Large intestine (tissue), 3 donors: ENCODE measurements at regions not wholly inside any gene's neighbourhood (a gene's known extent, or its start where the extent isn't known, plus 50 kb on each side); places are given as distances from the start of the nearest gene placed in this dataset.
"Not testable (repeated sequence)": the region's sequence is repeated elsewhere in the genome, so short reads cannot be mapped to it uniquely, and the experiment has no call there.

Source experiments
- DNase-seq, 2 donors: peaks; one replicate each; pipeline versions ENCODE4 v3.0.0 to v3.0.0-alpha.2; 2013
- H3K27ac ChIP-seq: one replicate; pipeline ENCODE4 v1.5.1; 2013; ENCODE audit warnings: low read length
- H3K27me3 ChIP-seq: 2 replicates; pipeline ENCODE4 v1.6.1; 2013; ENCODE audit warnings: low read length; ENCODE audit not compliant: control insufficient read depth, insufficient read depth
- H3K36me3 ChIP-seq: 2 replicates; pipeline ENCODE4 v1.6.1; 2013; ENCODE audit warnings: low read length; ENCODE audit not compliant: control insufficient read depth, insufficient read depth
- H3K4me1 ChIP-seq: one replicate; pipeline ENCODE4 v1.6.1; 2013; ENCODE audit warnings: low read length; ENCODE audit not compliant: control insufficient read depth, insufficient read depth
- H3K4me3 ChIP-seq: one replicate; pipeline ENCODE4 v1.5.1; 2013; ENCODE audit warnings: low read length
- H3K9me3 ChIP-seq: one replicate; pipeline ENCODE4 v1.6.1; 2013; ENCODE audit warnings: mild to moderate bottlenecking, low read depth, low read length, moderate library complexity; ENCODE audit not compliant: control insufficient read depth
- WGBS: methylation state at CpG from one replicate; pipeline ENCODE4 v1.1.5; 2013; ENCODE audit warnings: low lambda C conversion rate; ENCODE audit not compliant: insufficient coverage; 5-methylcytosine and 5-hydroxymethylcytosine counted together

DNA sequence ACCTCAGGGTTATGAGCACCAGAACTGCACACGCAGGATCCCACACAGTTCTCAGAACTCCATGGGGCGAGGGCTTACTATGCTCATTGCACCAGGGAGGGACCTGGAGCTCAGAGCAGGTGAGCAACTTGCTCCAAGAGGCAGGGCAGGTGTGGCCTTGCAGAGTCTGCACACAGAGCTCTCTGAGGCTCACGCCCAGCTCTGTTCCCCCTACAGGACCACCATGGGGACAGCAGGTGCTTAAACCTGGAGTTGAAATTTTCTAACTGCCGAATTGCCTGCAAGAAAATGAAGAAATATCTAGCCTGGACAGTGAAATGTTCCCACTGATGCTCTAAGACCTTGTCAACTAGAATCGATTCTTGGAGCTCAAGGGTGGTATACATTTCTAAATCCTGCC, 49.9 kb upstream of the MSMB start:
- H3K27ac ChIP-seq: not testable (repeated sequence)
- no CpG with 5 or more reads among the region's 5 CpGs for WGBS

DNA sequence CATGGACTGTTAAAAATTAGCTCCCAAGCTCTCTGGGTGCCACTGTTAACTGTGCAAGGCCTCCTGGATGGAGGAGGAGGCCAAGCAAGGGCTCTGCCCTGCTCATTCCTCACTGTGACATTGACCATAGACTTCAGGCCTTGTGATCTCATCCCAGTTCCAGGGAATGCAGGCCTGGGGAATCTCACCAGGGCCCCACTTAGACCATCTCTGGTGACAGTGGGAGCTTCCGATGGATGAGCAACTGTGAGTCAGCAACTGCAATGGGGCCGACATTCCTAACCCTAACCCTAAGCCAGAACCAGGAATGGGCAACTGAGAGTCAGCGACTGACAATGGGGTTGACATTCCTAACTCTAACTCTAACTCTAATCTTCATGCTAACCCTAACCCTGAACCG, 50.4 kb upstream of the MSMB start:
- Histone ChIP-seq H3K27me3 (no peaks in the 10 kb centered on the region), H3K36me3 (no peaks in the 10 kb centered on the region), H3K27ac (no peak overlapping the region), H3K9me3 (no peaks in the 10 kb centered on the region), H3K4me1 (no peaks in the 10 kb centered on the region), H3K4me3 (no peak overlapping the region)
- no peak for DNase-seq
- no CpG with 5 or more reads among the region's 4 CpGs for WGBS

More for the DNA sequence above, 49.9 kb upstream of the MSMB start:
- not testable (repeated sequence) for DNase-seq, H3K4me3 ChIP-seq, H3K27me3 ChIP-seq, H3K36me3 ChIP-seq, H3K9me3 ChIP-seq, H3K4me1 ChIP-seq

- no peaks in the 10 kb centered on the region for H3K4me1 ChIP-seq
- H3K27me3 ChIP-seq: no peaks in the 10 kb centered on the region
- DNase-seq: no peak
- no peak overlapping the region for H3K27ac ChIP-seq
- no peak overlapping the region for H3K4me3 ChIP-seq
- no peaks in the 10 kb centered on the region for H3K9me3 ChIP-seq
- no peaks in the 10 kb centered on the region for H3K36me3 ChIP-seq
- no CpG with 5 or more reads among the region's 8 CpGs for WGBS
Measured at GRCh38 chr10:46096909-46097575, 51.0 kb upstream of the MSMB start.

- Histone ChIP-seq H3K4me1 (no peaks in the 10 kb centered on the region), H3K27me3 (no peaks in the 10 kb centered on the region), H3K27ac (no peak overlapping the region), H3K36me3 (no peaks in the 10 kb centered on the region), H3K4me3 (no peak overlapping the region), H3K9me3 (no peaks in the 10 kb centered on the region)
- WGBS: no CpG with 5 or more reads among the region's 14 CpGs
- DNase-seq: no peak
Measured at GRCh38 chr10:46097576-46098317, 51.7 kb upstream of the MSMB start.

- no peaks in the 10 kb centered on the region for H3K36me3 ChIP-seq
- no peak overlapping the region for H3K4me3 ChIP-seq
- H3K9me3 ChIP-seq: no peaks in the 10 kb centered on the region
- H3K27ac ChIP-seq: no peak overlapping the region
- no CpG with 5 or more reads among the region's 7 CpGs for WGBS
- no peaks in the 10 kb centered on the region for H3K27me3 ChIP-seq
- no peak for DNase-seq
- H3K4me1 ChIP-seq: no peaks in the 10 kb centered on the region
Measured at GRCh38 chr10:46098386-46098785, 52.3 kb upstream of the MSMB start.

GRCh38 chr10:46098925-46099324, 52.9 kb upstream of the MSMB start:
- H3K9me3 ChIP-seq, H3K27me3 ChIP-seq, DNase-seq, H3K4me3 ChIP-seq, H3K27ac ChIP-seq, H3K36me3 ChIP-seq, H3K4me1 ChIP-seq: not testable (repeated sequence)
- no CpG with 5 or more reads among the region's 4 CpGs for WGBS

GRCh38 chr10:46104071-46104585, 58.1 kb upstream of the MSMB start:
- DNase-seq: no peak
- 67% methylated on average over 1 of the region's 4 CpGs for WGBS

GRCh38 chr10:46105416-46105815, 59.3 kb upstream of the MSMB start:
- H3K4me3 ChIP-seq, H3K4me1 ChIP-seq, H3K27ac ChIP-seq, H3K27me3 ChIP-seq, DNase-seq, H3K36me3 ChIP-seq, H3K9me3 ChIP-seq: not testable (repeated sequence)
- no CpG with 5 or more reads among the region's 9 CpGs for WGBS

More at GRCh38 chr10:46104071-46104585, 58.1 kb upstream of the MSMB start:
- H3K27me3 ChIP-seq: no peaks in the 10 kb centered on the region
- H3K4me3 ChIP-seq: no peak overlapping the region
- H3K27ac ChIP-seq: no peak overlapping the region
- no peaks in the 10 kb centered on the region for H3K36me3 ChIP-seq
- H3K9me3 ChIP-seq: no peaks in the 10 kb centered on the region
- peaks cover 6% of the 10 kb centered on the region for H3K4me1 ChIP-seq

- not testable (repeated sequence) for H3K27ac ChIP-seq, DNase-seq, H3K36me3 ChIP-seq, H3K9me3 ChIP-seq, H3K27me3 ChIP-seq, H3K4me1 ChIP-seq
- WGBS: no CpG with 5 or more reads among the region's 32 CpGs
- peak overlapping the region; percentile 35 for H3K4me3 ChIP-seq
Measured at GRCh38 chr10:46105856-46106409, 59.9 kb upstream of the MSMB start.

GRCh38 chr10:46106410-46107255, 60.6 kb upstream of the MSMB start:
- Histone ChIP-seq H3K9me3 (no peaks in the 10 kb centered on the region), H3K4me1 (peaks cover 6% of the 10 kb centered on the region), H3K27ac (no peak overlapping the region), H3K4me3 (peak overlapping the region; percentile 35), H3K36me3 (no peaks in the 10 kb centered on the region), H3K27me3 (no peaks in the 10 kb centered on the region)
- 4% methylated on average over 6 of the region's 55 CpGs for WGBS
- DNase-seq: peak; percentile 33 to 65
